Effector CD8-positive, alpha-beta T cell (primary cell): ENCODE measurements at regions not wholly inside any gene's neighbourhood (a gene's known extent, or its start where the extent isn't known, plus 50 kb on each side); places are given as distances from the start of the nearest gene placed in this dataset.

Experiments
- DNase-seq: peaks from one replicate; lab custom pipeline; 2025; lab: John Stamatoyannopoulos, UW

GRCh38 chr11:15621565-15621964 is 506.8 kb downstream of the INSC start:
- no peak for DNase-seq

GRCh38 chr11:15622231-15622890 is 507.6 kb downstream of the INSC start:
- DNase-seq = no peak

GRCh38 chr11:15624701-15625100 is 510.0 kb downstream of the INSC start:
- DNase-seq = no peak

GRCh38 chr11:15625691-15626090 is 511.0 kb downstream of the INSC start:
- DNase-seq = no peak

- no peak for DNase-seq
Observed at GRCh38 chr11:15627560-15627959, 512.8 kb downstream of the INSC start.

GRCh38 chr11:15629690-15630321 is 515.1 kb downstream of the INSC start:
- DNase-seq = no peak

- no peak for DNase-seq
Observed at GRCh38 chr11:15630896-15631295, 516.2 kb downstream of the INSC start.

- no peak for DNase-seq
Observed at GRCh38 chr11:15635521-15635920, 520.8 kb downstream of the INSC start.

- DNase-seq = no peak
Observed at GRCh38 chr11:15636521-15637089, 521.9 kb downstream of the INSC start.

- DNase-seq = no peak
Observed at GRCh38 chr11:15638386-15638787, 523.7 kb downstream of the INSC start.

GRCh38 chr11:15640318-15640717 is 525.6 kb downstream of the INSC start:
- DNase-seq = no peak

GRCh38 chr11:15641271-15642045 is 526.7 kb downstream of the INSC start:
- no peak for DNase-seq

GRCh38 chr11:15645201-15645600 is 530.5 kb downstream of the INSC start:
- no peak for DNase-seq

- DNase-seq = no peak
Observed at GRCh38 chr11:15649371-15650104, 534.8 kb downstream of the INSC start.

- peak; percentile 34 for DNase-seq
Observed at GRCh38 chr11:15650105-15650938, 535.6 kb downstream of the INSC start.

GRCh38 chr11:15651033-15651432 is 536.3 kb downstream of the INSC start:
- DNase-seq = no peak

GRCh38 chr11:15651816-15652215 is 537.1 kb downstream of the INSC start:
- no peak for DNase-seq

- no peak for DNase-seq
Observed at GRCh38 chr11:15653191-15653710, 538.5 kb downstream of the INSC start.

GRCh38 chr11:15654451-15654850 is 539.7 kb downstream of the INSC start:
- DNase-seq = no peak

- DNase-seq = no peak
Observed at GRCh38 chr11:15655552-15655951, 540.8 kb downstream of the INSC start.

GRCh38 chr11:15657264-15657663 is 542.5 kb downstream of the INSC start:
- DNase-seq = no peak
